ENCODE measurements at regions not wholly inside any gene's neighbourhood (a gene's known extent, or its start where the extent isn't known, plus 50 kb on each side); places are given as distances from the start of the nearest gene placed in this dataset.

DNA sequence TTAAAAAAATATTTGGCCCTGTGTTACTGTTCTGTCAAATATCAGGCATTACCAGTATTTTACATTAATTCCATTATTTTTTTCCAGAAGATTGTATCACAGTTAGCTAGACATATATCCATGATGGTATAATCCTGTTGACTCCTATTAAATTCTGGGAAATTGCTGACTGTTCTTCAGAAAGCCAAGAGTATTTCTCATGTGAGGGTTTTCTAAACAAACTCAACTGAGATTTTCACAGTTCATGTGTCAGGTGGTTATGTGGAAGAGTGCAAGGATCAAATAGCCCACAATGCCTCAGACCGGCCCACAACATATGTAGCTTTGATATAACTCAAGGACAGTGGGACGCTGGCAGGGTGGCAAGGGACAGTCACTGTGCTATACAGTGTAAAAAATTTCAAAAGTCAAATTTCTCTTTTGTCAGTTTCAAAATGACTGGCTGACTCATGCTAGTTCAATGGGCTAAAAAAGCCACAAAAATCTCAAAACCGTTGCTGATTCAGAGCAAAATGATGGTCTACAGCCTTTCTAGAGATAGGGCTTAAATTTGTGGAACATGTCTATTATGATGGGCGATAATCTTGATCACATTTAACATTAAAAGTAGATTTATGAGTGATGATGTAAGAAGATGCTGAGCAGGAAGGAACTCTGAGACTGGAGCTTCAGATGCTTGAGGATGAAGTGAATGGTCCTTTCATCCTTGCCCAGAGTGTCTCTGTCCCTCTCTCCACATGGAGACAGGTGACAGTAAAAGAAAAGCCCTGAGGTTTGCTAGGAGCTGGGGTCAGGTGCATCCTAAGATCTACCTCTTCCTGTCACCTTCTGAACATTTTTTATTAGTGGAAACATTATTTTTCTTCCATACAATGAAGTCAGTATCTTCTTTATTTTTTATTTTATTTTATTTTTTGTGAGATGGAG is 175.8 kb upstream of the PIEZO2 start:
- 77 to 87% methylated on average over 4 of the region's 4 CpGs for WGBS, 2 donors
- intact Hi-C loops (cut with DNase I), result no loop called here
- no peaks in the 10 kb centered on the region for H3K36me3 ChIP-seq

GRCh38 chr18:11324510-11324909 is 175.1 kb upstream of the PIEZO2 start:
- H3K9me3 ChIP-seq, result no peaks in the 10 kb centered on the region
- no peak for DNase-seq
- intact Hi-C loops (cut with DNase I), result no loop called here
- WGBS, 2 donors, result 41 to 47% methylated on average over 2 of the region's 2 CpGs
- TF ChIP-seq CTCF (IDR thresholded peaks at IDR 0.05), result no peak
- H3K27ac ChIP-seq, result no peak overlapping the region
- H3K36me3 ChIP-seq, result no peaks in the 10 kb centered on the region
- H3K4me3 ChIP-seq, result no peak overlapping the region
- H3K27me3 ChIP-seq, result no peaks in the 10 kb centered on the region
- ATAC-seq, result no peak
- H3K4me1 ChIP-seq, result peaks cover 0 to 8% (median 0%) of the 10 kb centered on the region in 9 donors

More for the DNA sequence above, 175.8 kb upstream of the PIEZO2 start:
- Histone ChIP-seq H3K9me3 (no peaks in the 10 kb centered on the region), H3K27me3 (no peaks in the 10 kb centered on the region), H3K4me3 (no peak overlapping the region), H3K27ac (no peak overlapping the region), H3K4me1 (peaks cover 0 to 8% (median 0%) of the 10 kb centered on the region in 9 donors)
- ATAC-seq (no peak), DNase-seq (no peak)
- no peak for TF ChIP-seq CTCF (IDR thresholded peaks at IDR 0.05)

DNA sequence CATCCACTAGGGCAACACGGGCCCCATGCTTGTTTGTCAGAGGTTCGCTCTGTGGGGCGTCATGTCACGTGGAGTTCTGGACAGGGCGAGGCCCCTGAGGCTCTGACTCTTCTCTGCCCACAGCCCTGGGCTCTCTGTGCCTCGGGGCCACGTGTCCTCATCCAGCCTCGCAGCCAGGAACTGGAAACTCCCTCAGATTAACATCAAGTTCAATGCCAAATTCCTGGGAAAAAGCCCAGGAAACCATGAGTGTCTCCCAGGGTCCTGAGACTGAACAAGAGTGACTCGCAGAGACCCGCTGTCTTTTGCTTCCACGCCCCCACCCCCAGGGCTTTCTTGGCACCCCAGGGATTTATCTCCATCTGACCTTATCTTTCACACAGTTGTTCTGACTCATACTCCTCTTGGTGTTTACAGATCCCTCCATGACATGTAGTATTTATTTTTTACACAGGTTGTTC is 174.0 kb upstream of the PIEZO2 start:
- DNase-seq (no peak), ATAC-seq (peak in 1 of 8 donors; percentile 55)
- Histone ChIP-seq H3K9me3 (no peaks in the 10 kb centered on the region), H3K4me1 (peaks cover 0 to 8% (median 0%) of the 10 kb centered on the region in 9 donors), H3K36me3 (no peaks in the 10 kb centered on the region), H3K27me3 (no peaks in the 10 kb centered on the region), H3K4me3 (no peak overlapping the region), H3K27ac (peak overlapping the region in 1 of 10 donors; percentile 12)
- 56 to 76% methylated on average over 11 of the region's 11 CpGs for WGBS, 2 donors
- intact Hi-C loops (cut with DNase I), result no loop called here
- no peak for TF ChIP-seq CTCF (IDR thresholded peaks at IDR 0.05)

DNA sequence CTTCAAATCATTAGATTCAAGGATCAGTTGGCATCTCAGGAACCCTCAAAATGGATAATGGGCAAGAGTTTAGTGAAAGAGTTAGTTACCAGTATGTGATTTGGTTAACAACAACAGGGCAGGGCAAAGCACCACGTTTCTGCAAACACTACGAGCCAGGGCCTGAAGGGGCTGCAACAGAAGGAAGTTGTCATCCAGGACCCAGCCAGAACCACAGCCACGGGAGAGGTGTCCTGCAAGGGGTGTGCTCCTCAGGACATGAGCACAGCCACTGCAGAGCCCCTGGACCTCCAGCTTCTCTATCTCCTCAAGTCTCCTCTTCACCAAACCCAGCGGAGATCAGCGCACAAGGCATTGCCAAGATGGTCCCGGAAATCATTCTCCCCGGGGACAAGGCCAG is 173.3 kb upstream of the PIEZO2 start:
- Histone ChIP-seq H3K4me1 (peaks cover 0 to 6% (median 0%) of the 10 kb centered on the region in 9 donors), H3K27ac (no peak overlapping the region), H3K4me3 (no peak overlapping the region), H3K27me3 (no peaks in the 10 kb centered on the region), H3K9me3 (no peaks in the 10 kb centered on the region), H3K36me3 (no peaks in the 10 kb centered on the region)
- 67 to 83% methylated on average over 7 of the region's 7 CpGs for WGBS, 2 donors
- intact Hi-C loops (cut with DNase I), result no loop called here
- no peak for ATAC-seq
- DNase-seq, result no peak
- TF ChIP-seq CTCF (IDR thresholded peaks at IDR 0.05), result no peak

All from heart right ventricle (tissue), 16 donors.